K562 (cell line): ENCODE measurements at regions not wholly inside any gene's neighbourhood (a gene's known extent, or its start where the extent isn't known, plus 50 kb on each side); places are given as distances from the start of the nearest gene placed in this dataset.

ENCODE experiments used
- ATAC-seq: fragments of 200-7000 bp; cut with Tn5 transposase; 3 replicates; pipeline ENCODE4 v1.9.1; 2020; ENCODE audit warnings: moderate library complexity
- BruUV-seq: library from RNA; stranded (reverse); fragments of 400-500 nt; replicated peaks from 2 replicates; lab custom pipeline; 2021; lab: Mats Ljungman, UMichigan
- CTCF ChIA-PET: fragments of 300-600 bp; formaldehyde crosslinking; extraction: SDS; loops from one replicate; lab custom pipeline; 2021; ENCODE audit warnings: low intra/inter-chr PET ratio; lab: Yijun Ruan, JAX
- POLR2A ChIA-PET: fragments of 300-600, 350-650 bp; sonication (Branson Sonifier 250); formaldehyde crosslinking; extraction: SDS; loops from one replicate; lab custom pipeline; 2021; ENCODE audit warnings: antibody characterized with exemption, inconsistent platforms; lab: Yijun Ruan, JAX
- DNase-seq, 4 experiments: peaks; one replicate each; pipeline versions ENCODE4 v3.0.0 to v3.0.0-alpha.2; 2011 to 2018; ENCODE audit warnings: low spot score in 3 of 4, mixed read lengths in 3 of 4; ENCODE audit errors: extremely low read depth in 1 of 4
- FAIRE-seq: peaks from 2 replicates; lab custom pipeline; 2011; peaks lifted over from hg19 to GRCh38; lab: Jason Lieb, UNC
- H2AFZ ChIP-seq: 2 replicates; pipeline ENCODE4 v1.6.0; 2011; ENCODE audit warnings: low read depth, low read length, control low read depth, inconsistent platforms
- H3K27ac ChIP-seq: fragments of 200-600 bp; 3 replicates; pipeline ENCODE4 v1.8.0; 2011; ENCODE audit warnings: low read depth, mild to moderate bottlenecking, control low read depth, inconsistent platforms, low read length, moderate library complexity, mixed read lengths; ENCODE audit errors: extremely low read depth
- H3K27me3 ChIP-seq, 2 experiments: fragments of 300-600 bp in 1 of 2; 2 replicates in 1 of 2; 3 replicates in 1 of 2; pipeline versions ENCODE4 v1.6.0 to v1.8.0; 2011; ENCODE audit warnings: inconsistent platforms in 2 of 2, low read length in 2 of 2, mild to moderate bottlenecking in 1 of 2, mixed read lengths in 1 of 2, moderate library complexity in 1 of 2; ENCODE audit not compliant: control insufficient read depth in 2 of 2, insufficient read depth in 2 of 2
- H3K36me3 ChIP-seq: fragments of 300-600 bp; 3 replicates; pipeline ENCODE4 v1.8.0; 2011; ENCODE audit warnings: mild to moderate bottlenecking, low read length, inconsistent platforms; ENCODE audit not compliant: control insufficient read depth, insufficient read depth
- H3K4me1 ChIP-seq, 2 experiments: fragments of 200-600 bp in 1 of 2; replicated peaks in 1 of 2; 2 replicates in 1 of 2; 3 replicates in 1 of 2; pipeline versions ENCODE4 v1.5.1 to v1.8.0; 2011; ENCODE audit warnings: inconsistent platforms in 2 of 2, low read length in 2 of 2, mild to moderate bottlenecking in 1 of 2, mixed read lengths in 1 of 2, moderate library complexity in 1 of 2; ENCODE audit not compliant: control insufficient read depth in 2 of 2, insufficient read depth in 2 of 2
- H3K4me2 ChIP-seq: 2 replicates; pipeline ENCODE4 v1.6.1; 2011; ENCODE audit warnings: low read length, control low read depth, inconsistent platforms, mixed read lengths; ENCODE audit not compliant: insufficient read depth
- H3K4me3 ChIP-seq: fragments of 200-600 bp; sonication (generic), shearing (Covaris generic); 2 replicates; pipeline ENCODE4 v1.5.1; 2016; ENCODE audit warnings: control low read depth, inconsistent platforms
- H3K79me2 ChIP-seq: fragments of 200-600 bp; 3 replicates; pipeline ENCODE4 v1.8.0; 2011; ENCODE audit warnings: low read length, inconsistent platforms; ENCODE audit not compliant: control insufficient read depth, insufficient read depth
- H3K9ac ChIP-seq, 2 experiments: 2 replicates each; pipeline versions ENCODE4 v1.6.0 to v1.6.1; 2011; ENCODE audit warnings: low read depth in 2 of 2, low read length in 2 of 2, control low read depth in 1 of 2, inconsistent platforms in 1 of 2, mild to moderate bottlenecking in 1 of 2, mixed read lengths in 1 of 2; ENCODE audit not compliant: insufficient read depth in 1 of 2
- H3K9me1 ChIP-seq: one replicate; pipeline ENCODE4 v1.6.0; 2011; ENCODE audit warnings: inconsistent platforms, mild to moderate bottlenecking, low read length, moderate library complexity; ENCODE audit not compliant: control insufficient read depth, insufficient read depth
- H3K9me3 ChIP-seq: replicated peaks from 2 replicates; pipeline ENCODE4 v1.5.1; 2011; ENCODE audit warnings: low read depth, low read length, inconsistent platforms; ENCODE audit not compliant: control insufficient read depth, insufficient read depth
- H4K20me1 ChIP-seq: replicated peaks from 2 replicates; pipeline ENCODE4 v1.6.1; 2011; ENCODE audit warnings: low read length, inconsistent platforms, mixed read lengths; ENCODE audit not compliant: control insufficient read depth, insufficient read depth
- NEUROD1 ChIP-seq: fragments of 150-350 bp; IDR thresholded peaks from 2 replicates; pipeline ENCODE4 v1.6.1; 2014; ENCODE audit warnings: borderline replicate concordance, low read length, low read depth; ENCODE audit not compliant: partially characterized antibody
- SNIP1 ChIP-seq: fragments of 450-650 bp; IDR thresholded peaks from 2 replicates; pipeline ENCODE4 v1.7.1; 2017; ENCODE audit warnings: low read depth, mild to moderate bottlenecking
- SRSF1 ChIP-seq: fragments of 200-400 bp; formaldehyde crosslinking; IDR thresholded peaks from 2 replicates; pipeline ENCODE4 v1.6.1; 2017; ENCODE audit warnings: mild to moderate bottlenecking, low read depth, low read length, moderate library complexity
- WGBS: fragments of 100-300 bp; shearing (Covaris generic); methylation state at CpG from one replicate; pipeline ENCODE4 v1.1.6; 2016; ENCODE audit warnings: low coverage, mixed read lengths; ENCODE audit not compliant: insufficient coverage; ENCODE audit errors: missing lambda C conversion rate; 5-methylcytosine and 5-hydroxymethylcytosine counted together
- in situ Hi-C: fragments of 300-500 bp; cut with MboI; formaldehyde crosslinking; loops from 4 replicates; pipeline ENCODE4 v1.15.0; 2018; ENCODE audit warnings: inconsistent platforms, mixed read lengths
- intact Hi-C: fragments of 100-400 bp; cut with micrococcal nuclease; formaldehyde crosslinking; loops from 2 replicates; pipeline ENCODE4 v1.14.2; 2022

GRCh38 chr12:126519833-126520232, 1454.6 kb downstream of the AACS start:
- ChIA-PET POLR2A (no interaction called here), CTCF (no interaction called here)
- H4K20me1 ChIP-seq = no peaks in the 10 kb centered on the region
- no peaks in the 10 kb centered on the region for H3K36me3 ChIP-seq
- H3K4me1 ChIP-seq = no peaks in the 10 kb centered on the region
- TF ChIP-seq NEUROD1 = no peak
- no peak for TF ChIP-seq SRSF1
- intact Hi-C loops = no loop called here
- no peaks in the 10 kb centered on the region for H3K9me1 ChIP-seq
- no peak overlapping the region for H3K4me3 ChIP-seq
- no peak overlapping the region for H3K9ac ChIP-seq
- no peaks in the 10 kb centered on the region for H3K79me2 ChIP-seq
- no peak for ATAC-seq
- DNase-seq = no peak
- H3K27ac ChIP-seq = no peak overlapping the region
- H3K27me3 ChIP-seq = no peaks in the 10 kb centered on the region
- in situ Hi-C loops = no loop called here
- H2AFZ ChIP-seq = no peak overlapping the region
- FAIRE-seq = no peak
- no peak overlapping the region for H3K4me2 ChIP-seq
- BruUV-seq = no TSS peak
- 4% methylated on average over 3 of the region's 3 CpGs for WGBS
- H3K9me3 ChIP-seq = no peaks in the 10 kb centered on the region

GRCh38 chr12:126523891-126524290, 1458.7 kb downstream of the AACS start:
- no peak overlapping the region for H3K4me3 ChIP-seq
- ChIA-PET POLR2A (no interaction called here), CTCF (no interaction called here)
- H2AFZ ChIP-seq = no peak overlapping the region
- no peaks in the 10 kb centered on the region for H3K9me1 ChIP-seq
- no peak overlapping the region for H3K9ac ChIP-seq
- H3K36me3 ChIP-seq = no peaks in the 10 kb centered on the region
- H3K27me3 ChIP-seq = no peaks in the 10 kb centered on the region
- no TSS peak for BruUV-seq
- no peaks in the 10 kb centered on the region for H3K79me2 ChIP-seq
- intact Hi-C loops (no loop called here), in situ Hi-C loops (no loop called here)
- no peaks in the 10 kb centered on the region for H3K4me1 ChIP-seq
- 5% methylated on average over 7 of the region's 7 CpGs for WGBS
- FAIRE-seq (no peak), ATAC-seq (no peak), DNase-seq (no peak)
- no peaks in the 10 kb centered on the region for H3K9me3 ChIP-seq
- no peak overlapping the region for H3K4me2 ChIP-seq
- H3K27ac ChIP-seq = no peak overlapping the region
- no peak for TF ChIP-seq SNIP1
- no peaks in the 10 kb centered on the region for H4K20me1 ChIP-seq
